GM12874 (cell line): ENCODE measurements at regions not wholly inside any gene's neighbourhood (a gene's known extent, or its start where the extent isn't known, plus 50 kb on each side); places are given as distances from the start of the nearest gene placed in this dataset.

Experiments used
- CTCF ChIP-seq: IDR thresholded peaks from 2 replicates; pipeline ENCODE4 v1.5.1; 2011; ENCODE audit warnings: low read depth, mild to moderate bottlenecking, control low read depth, low read length, moderate library complexity; ENCODE audit not compliant: insufficient read depth

DNA sequence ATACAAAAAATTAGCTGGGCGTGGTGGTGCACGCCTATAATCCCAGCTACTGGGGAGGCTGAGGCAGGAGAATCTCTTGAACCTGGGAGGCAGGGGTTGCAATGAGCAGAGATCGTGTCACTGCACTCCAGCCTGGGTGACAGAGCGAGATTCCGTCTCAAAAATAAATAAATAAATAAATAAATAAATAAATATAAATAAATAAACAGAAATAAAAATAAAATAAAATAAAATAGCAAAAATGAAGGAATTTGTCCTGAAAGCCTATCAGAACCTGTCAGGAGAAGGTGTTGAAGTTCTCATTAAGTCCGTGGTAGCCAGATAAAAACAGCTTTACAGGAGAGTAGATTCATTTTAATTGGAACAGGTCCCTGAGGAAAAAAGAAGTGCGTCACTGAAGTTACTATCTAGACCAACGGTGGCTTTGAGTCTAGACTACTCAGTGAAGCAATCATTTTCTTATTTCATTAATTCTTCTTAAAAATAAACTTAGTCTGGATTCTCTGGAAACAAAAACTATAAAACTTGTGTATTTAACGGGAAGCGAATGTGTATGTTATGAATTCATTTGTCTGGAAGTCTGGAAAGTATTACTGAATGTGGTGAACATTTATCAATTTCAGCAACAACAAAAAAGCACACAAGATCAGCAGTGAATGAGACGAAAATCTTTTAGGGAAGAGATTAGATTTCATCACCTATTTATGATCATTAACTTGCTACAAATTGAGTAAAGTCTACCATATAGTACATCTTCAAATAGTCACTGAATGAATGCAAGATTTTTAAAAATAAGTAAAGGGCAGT lies 248.5 kb upstream of the PDE3A start:
- TF ChIP-seq CTCF = no peak

GRCh38 chr12:20120403-20120725 lies 248.0 kb upstream of the PDE3A start:
- no peak for TF ChIP-seq CTCF

GRCh38 chr12:20122274-20122673 lies 246.1 kb upstream of the PDE3A start:
- TF ChIP-seq CTCF = no peak

DNA sequence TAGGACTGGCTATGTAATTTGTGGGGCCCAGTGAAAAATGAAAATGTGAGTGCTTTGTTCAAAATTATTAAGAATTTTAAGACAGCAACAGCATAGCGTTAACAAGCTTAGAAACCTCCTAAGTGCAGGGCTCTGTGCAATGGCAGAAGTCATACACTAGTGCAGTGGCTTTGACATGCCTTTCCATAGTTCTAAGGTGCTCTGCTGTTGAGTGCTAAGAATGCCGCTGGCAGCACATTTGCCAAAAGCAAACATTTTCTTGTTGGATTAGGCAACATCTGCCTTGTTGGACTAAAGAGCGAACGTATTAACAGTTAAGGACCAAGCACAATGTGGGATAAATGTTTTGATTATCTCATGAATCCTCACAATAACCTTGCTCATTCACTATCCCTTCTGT lies 244.9 kb upstream of the PDE3A start:
- TF ChIP-seq CTCF = no peak

DNA sequence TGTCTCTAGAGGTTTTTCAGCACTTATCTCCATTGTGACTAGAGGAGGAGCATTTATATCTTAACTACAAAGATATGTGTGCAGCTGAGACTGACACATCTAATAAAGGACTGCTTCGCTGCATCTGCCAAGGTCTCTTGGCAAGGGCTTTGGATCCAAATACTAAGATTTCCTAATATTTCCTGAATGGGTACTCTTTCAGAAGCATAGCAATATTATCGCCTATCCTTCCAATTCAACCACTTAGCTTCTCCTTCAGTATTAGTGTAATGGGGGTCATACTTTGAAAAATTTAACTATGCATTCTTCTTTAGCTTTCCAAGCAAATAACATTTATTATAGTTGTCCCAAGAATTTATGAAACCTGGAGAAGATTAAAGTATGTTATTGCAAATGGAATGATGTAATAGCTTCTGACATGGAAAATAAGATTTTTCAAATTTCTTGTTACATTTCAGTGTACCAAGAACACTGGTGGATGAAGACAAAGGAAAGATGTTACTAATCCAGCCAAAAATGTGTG lies 243.0 kb upstream of the PDE3A start:
- no peak for TF ChIP-seq CTCF

DNA sequence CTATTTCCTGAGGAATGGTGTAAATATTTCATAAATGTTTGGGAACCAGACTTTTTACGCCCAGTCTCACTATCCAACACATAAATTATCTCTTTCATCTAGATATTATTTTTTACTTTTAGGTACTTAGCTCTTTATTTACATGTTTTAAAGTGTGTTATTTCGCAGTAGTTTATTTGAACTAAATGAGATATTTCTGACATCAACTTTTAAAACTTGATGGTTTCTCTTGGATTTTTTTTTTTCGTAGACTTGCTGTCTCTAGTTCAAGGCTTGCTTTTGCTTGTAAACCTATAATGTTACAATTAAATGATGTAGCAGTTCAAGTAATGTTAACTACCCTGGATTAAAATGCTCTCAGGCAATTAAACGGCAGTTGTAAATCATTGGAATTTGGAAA lies 241.7 kb upstream of the PDE3A start:
- no peak for TF ChIP-seq CTCF

DNA sequence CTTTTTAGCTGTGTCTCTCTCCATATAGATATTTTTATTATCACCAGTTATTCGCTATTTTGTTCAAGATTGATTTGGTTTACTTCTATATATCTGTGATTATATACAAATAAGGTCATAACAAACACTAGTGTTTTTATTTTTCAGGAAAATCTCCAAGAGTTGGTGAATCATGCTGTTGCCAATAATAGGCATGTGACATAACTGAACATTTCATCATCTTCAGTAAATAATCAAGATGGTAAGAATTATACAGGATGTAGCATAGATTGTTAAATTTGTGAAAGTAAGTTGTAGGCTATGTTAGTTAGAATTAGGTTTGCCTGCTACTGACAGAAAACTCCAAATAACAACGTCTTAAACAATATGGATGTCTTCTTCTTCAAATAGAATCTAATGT lies 240.9 kb upstream of the PDE3A start:
- no peak for TF ChIP-seq CTCF

GRCh38 chr12:20128928-20129327 lies 239.4 kb upstream of the PDE3A start:
- TF ChIP-seq CTCF = no peak
